ENCODE measurements at regions not wholly inside any gene's neighbourhood (a gene's known extent, or its start where the extent isn't known, plus 50 kb on each side); places are given as distances from the start of the nearest gene placed in this dataset.

GRCh38 chr5:20241351-20241750 lies 253.4 kb upstream of the CDH18 start:
- H3K4me2 ChIP-seq (ENCODE audit: low read length), result no peak overlapping the region
- CTCF ChIA-PET (ENCODE audit: unreplicated experiment), result no interaction called here
- H2AFZ ChIP-seq (ENCODE audit: low read length), result no peak overlapping the region
- H4K20me1 ChIP-seq (ENCODE audit: insufficient read depth, low read length), result no peaks in the 10 kb centered on the region
- no peaks in the 10 kb centered on the region for H3K9me3 ChIP-seq (ENCODE audit: low read length)
- TF ChIP-seq CTCF (conservative IDR thresholded peaks at IDR 0.05; ENCODE audit: low read length) (no peak), EZH2phosphoT487 (IDR thresholded peaks at IDR 0.05; ENCODE audit: borderline replicate concordance, low read depth, low read length) (no peak)
- H3K36me3 ChIP-seq (ENCODE audit: insufficient read depth, low read length), result no peaks in the 10 kb centered on the region
- no TSS peak for BruUV-seq (replicated peaks)
- H3K4me1 ChIP-seq (ENCODE audit: insufficient read depth, low read length, poor library complexity, severe bottlenecking), result no peaks in the 10 kb centered on the region
- H3K27ac ChIP-seq (ENCODE audit: low read depth, low read length, poor library complexity, severe bottlenecking), result no peak overlapping the region
- DNase-seq (ENCODE audit: low spot score), result no peak
- H3K4me3 ChIP-seq (ENCODE audit: low read depth, low read length, poor library complexity, severe bottlenecking), result no peak overlapping the region
- POLR2A ChIA-PET, result no interaction called here
- intact Hi-C loops (cut with micrococcal nuclease; ENCODE audit: unreplicated experiment), result no loop called here
- no peaks in the 10 kb centered on the region for H3K9me2 ChIP-seq (ENCODE audit: insufficient read depth, low read length)
- no peaks in the 10 kb centered on the region for H3K79me2 ChIP-seq (ENCODE audit: insufficient read depth, low read depth, low read length)

- Histone ChIP-seq H3K4me1 (ENCODE audit: insufficient read depth, low read length, poor library complexity, severe bottlenecking) (no peaks in the 10 kb centered on the region), H3K4me3 (ENCODE audit: low read depth, low read length, poor library complexity, severe bottlenecking) (no peak overlapping the region), H3K79me2 (ENCODE audit: insufficient read depth, low read depth, low read length) (no peaks in the 10 kb centered on the region), H3K27ac (ENCODE audit: low read depth, low read length, poor library complexity, severe bottlenecking) (no peak overlapping the region), H4K20me1 (ENCODE audit: insufficient read depth, low read length) (no peaks in the 10 kb centered on the region), H3K9me2 (ENCODE audit: insufficient read depth, low read length) (no peaks in the 10 kb centered on the region), H3K36me3 (ENCODE audit: insufficient read depth, low read length) (no peaks in the 10 kb centered on the region), H3K9me3 (ENCODE audit: low read length) (no peaks in the 10 kb centered on the region), H2AFZ (ENCODE audit: low read length) (no peak overlapping the region), H3K4me2 (ENCODE audit: low read length) (no peak overlapping the region)
- intact Hi-C loops (cut with micrococcal nuclease; ENCODE audit: unreplicated experiment), result no loop called here
- TF ChIP-seq CTCF (conservative IDR thresholded peaks at IDR 0.05; ENCODE audit: low read length) (no peak), EZH2phosphoT487 (IDR thresholded peaks at IDR 0.05; ENCODE audit: borderline replicate concordance, low read depth, low read length) (no peak)
- no peak for DNase-seq (ENCODE audit: low spot score)
- POLR2A ChIA-PET, result no interaction called here
- CTCF ChIA-PET (ENCODE audit: unreplicated experiment), result no interaction called here
- no TSS peak for BruUV-seq (replicated peaks)
These were observed 243.0 kb upstream of the CDH18 start for GRCh38 chr5:20231040-20231439.

- ChIA-PET POLR2A (interaction anchor here (0.6 kb wide), 1 partner anchor 60 kb away, joined by 3 read pairs; no protein-coding TSS in a partner anchor), CTCF (ENCODE audit: unreplicated experiment) (no interaction called here)
- no peaks in the 10 kb centered on the region for H4K20me1 ChIP-seq (ENCODE audit: insufficient read depth, low read length)
These were observed 242.0 kb upstream of the CDH18 start for GRCh38 chr5:20230010-20230409.

More at GRCh38 chr5:20230010-20230409, 242.0 kb upstream of the CDH18 start:
- no peaks in the 10 kb centered on the region for H3K9me2 ChIP-seq (ENCODE audit: insufficient read depth, low read length)
- no peak overlapping the region for H3K27ac ChIP-seq (ENCODE audit: low read depth, low read length, poor library complexity, severe bottlenecking)
- no peak overlapping the region for H2AFZ ChIP-seq (ENCODE audit: low read length)
- BruUV-seq (replicated peaks), result no TSS peak
- H3K4me3 ChIP-seq (ENCODE audit: low read depth, low read length, poor library complexity, severe bottlenecking), result no peak overlapping the region
- TF ChIP-seq CTCF (conservative IDR thresholded peaks at IDR 0.05; ENCODE audit: low read length) (no peak), EZH2phosphoT487 (IDR thresholded peaks at IDR 0.05; ENCODE audit: borderline replicate concordance, low read depth, low read length) (no peak)
- no peaks in the 10 kb centered on the region for H3K36me3 ChIP-seq (ENCODE audit: insufficient read depth, low read length)
- H3K4me2 ChIP-seq (ENCODE audit: low read length), result no peak overlapping the region
- H3K4me1 ChIP-seq (ENCODE audit: insufficient read depth, low read length, poor library complexity, severe bottlenecking), result no peaks in the 10 kb centered on the region
- H3K9me3 ChIP-seq (ENCODE audit: low read length), result no peaks in the 10 kb centered on the region
- intact Hi-C loops (cut with micrococcal nuclease; ENCODE audit: unreplicated experiment), result no loop called here
- H3K79me2 ChIP-seq (ENCODE audit: insufficient read depth, low read depth, low read length), result no peaks in the 10 kb centered on the region
- DNase-seq (ENCODE audit: low spot score), result no peak

Data from OCI-LY7 (cell line).